Type B pancreatic cell (in vitro differentiated cells): ENCODE measurements at regions not wholly inside any gene's neighbourhood (a gene's known extent, or its start where the extent isn't known, plus 50 kb on each side); places are given as distances from the start of the nearest gene placed in this dataset.
"Not testable (repeated sequence)": the region's sequence is repeated elsewhere in the genome, so short reads cannot be mapped to it uniquely, and the experiment has no call there.

ENCODE experiments used
- DNase-seq: peaks from one replicate; pipeline ENCODE4 v3.0.0; 2021; ENCODE audit warnings: mixed read lengths; ENCODE audit not compliant: unreplicated experiment; ENCODE audit errors: extremely low spot score
- H3K27ac Mint-ChIP-seq: 2 replicates; pipeline ENCODE4 v1.8.0; 2021; ENCODE audit warnings: mild to moderate bottlenecking, mixed read lengths
- H3K27me3 Mint-ChIP-seq: 2 replicates; pipeline ENCODE4 v1.8.0; 2021; ENCODE audit warnings: mixed read lengths
- H3K36me3 Mint-ChIP-seq: 2 replicates; pipeline ENCODE4 v1.8.0; 2021; ENCODE audit warnings: mixed read lengths
- H3K4me1 Mint-ChIP-seq: one replicate; pipeline ENCODE4 v1.8.0; 2021; ENCODE audit warnings: mixed read lengths; ENCODE audit not compliant: unreplicated experiment
- H3K4me3 Mint-ChIP-seq: 2 replicates; pipeline ENCODE4 v1.8.0; 2021; ENCODE audit warnings: mild to moderate bottlenecking, mixed read lengths
- H3K9me3 Mint-ChIP-seq: 2 replicates; pipeline ENCODE4 v1.8.0; 2021; ENCODE audit warnings: mixed read lengths
- TF ChIP-seq, protein P1 (sequence below): fragments of 200-600 bp; sonication (generic); conservative IDR thresholded peaks from 2 replicates; pipeline ENCODE4 v1.5.0; 2021; ENCODE audit warnings: antibody characterized with exemption, mild to moderate bottlenecking

DNA sequence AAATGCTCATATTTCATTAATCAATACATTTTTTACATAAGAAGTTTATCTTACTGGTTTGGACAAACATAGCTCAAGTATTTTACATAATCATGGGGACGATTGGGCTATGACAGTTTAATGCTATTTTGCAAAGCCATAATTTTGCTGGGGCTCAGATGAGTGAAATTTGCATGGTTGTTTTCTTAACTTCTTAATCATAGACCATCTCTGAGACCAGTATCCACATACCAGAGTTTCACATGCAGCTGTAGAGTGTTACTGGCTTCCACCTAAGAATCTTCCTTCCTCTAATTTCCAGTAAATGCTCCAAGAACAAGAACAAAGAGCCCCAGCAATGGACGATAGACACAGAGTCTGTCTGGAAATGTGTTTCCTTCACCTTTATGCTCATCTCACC is 303.0 kb upstream of the TMEM132C start:
- no peak overlapping the region for H3K27ac Mint-ChIP-seq
- peaks cover 10% of the 10 kb centered on the region for H3K9me3 Mint-ChIP-seq
- no peaks in the 10 kb centered on the region for H3K36me3 Mint-ChIP-seq

DNA sequence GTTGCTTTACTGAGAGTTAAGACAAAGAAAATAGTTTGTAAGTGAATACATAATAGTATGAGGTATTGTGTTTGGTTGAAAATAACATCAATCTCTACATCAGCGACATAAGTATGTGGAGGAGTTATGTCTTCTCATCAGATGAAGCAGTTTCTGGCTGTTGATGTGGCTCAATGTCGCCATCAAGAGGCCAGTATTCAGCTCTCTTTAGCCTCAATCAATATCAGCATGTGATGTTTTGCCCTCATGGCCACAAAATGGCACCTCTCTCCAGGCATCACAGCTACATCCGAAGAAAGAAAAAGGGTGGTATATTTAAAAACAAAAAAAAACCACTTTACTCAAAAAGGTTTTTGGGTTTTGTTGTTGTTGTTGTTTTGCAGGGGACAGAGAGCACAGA is 302.3 kb upstream of the TMEM132C start:
- TF ChIP-seq, protein P1, sequence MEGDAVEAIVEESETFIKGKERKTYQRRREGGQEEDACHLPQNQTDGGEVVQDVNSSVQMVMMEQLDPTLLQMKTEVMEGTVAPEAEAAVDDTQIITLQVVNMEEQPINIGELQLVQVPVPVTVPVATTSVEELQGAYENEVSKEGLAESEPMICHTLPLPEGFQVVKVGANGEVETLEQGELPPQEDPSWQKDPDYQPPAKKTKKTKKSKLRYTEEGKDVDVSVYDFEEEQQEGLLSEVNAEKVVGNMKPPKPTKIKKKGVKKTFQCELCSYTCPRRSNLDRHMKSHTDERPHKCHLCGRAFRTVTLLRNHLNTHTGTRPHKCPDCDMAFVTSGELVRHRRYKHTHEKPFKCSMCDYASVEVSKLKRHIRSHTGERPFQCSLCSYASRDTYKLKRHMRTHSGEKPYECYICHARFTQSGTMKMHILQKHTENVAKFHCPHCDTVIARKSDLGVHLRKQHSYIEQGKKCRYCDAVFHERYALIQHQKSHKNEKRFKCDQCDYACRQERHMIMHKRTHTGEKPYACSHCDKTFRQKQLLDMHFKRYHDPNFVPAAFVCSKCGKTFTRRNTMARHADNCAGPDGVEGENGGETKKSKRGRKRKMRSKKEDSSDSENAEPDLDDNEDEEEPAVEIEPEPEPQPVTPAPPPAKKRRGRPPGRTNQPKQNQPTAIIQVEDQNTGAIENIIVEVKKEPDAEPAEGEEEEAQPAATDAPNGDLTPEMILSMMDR = peak; percentile 45
- Mint-ChIP-seq H3K27ac (no peak overlapping the region), H3K4me1 (no peaks in the 10 kb centered on the region), H3K4me3 (no peak overlapping the region), H3K36me3 (no peaks in the 10 kb centered on the region), H3K9me3 (peaks cover 10% of the 10 kb centered on the region), H3K27me3 (no peaks in the 10 kb centered on the region)
- no peak for DNase-seq

More for the DNA sequence above, 303.0 kb upstream of the TMEM132C start:
- TF ChIP-seq, protein P1 = no peak
- Mint-ChIP-seq H3K4me1 (no peaks in the 10 kb centered on the region), H3K4me3 (no peak overlapping the region), H3K27me3 (no peaks in the 10 kb centered on the region)
- no peak for DNase-seq

DNA sequence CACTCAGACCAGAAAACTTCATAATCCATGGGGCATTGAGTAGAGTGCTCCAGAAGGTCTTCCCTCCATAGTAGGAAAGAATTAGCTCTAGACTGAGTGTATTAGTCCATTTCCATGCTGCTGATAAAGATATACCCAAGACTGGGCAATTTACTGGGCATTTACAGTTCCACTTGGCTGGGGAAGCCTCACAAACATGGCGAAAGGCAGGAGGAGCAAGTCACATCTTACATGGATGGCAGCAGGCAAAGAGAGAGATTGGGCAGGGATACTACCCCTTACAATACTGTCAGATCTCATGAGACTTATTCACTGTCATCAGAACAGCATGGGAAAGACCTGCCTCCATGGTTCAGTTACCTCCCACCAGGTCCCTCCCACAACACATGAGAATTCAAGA is 300.6 kb upstream of the TMEM132C start:
- H3K27ac Mint-ChIP-seq = no peak overlapping the region
- H3K27me3 Mint-ChIP-seq = no peaks in the 10 kb centered on the region
- H3K4me1 Mint-ChIP-seq = peaks cover 2% of the 10 kb centered on the region
- H3K36me3 Mint-ChIP-seq = no peaks in the 10 kb centered on the region
- peaks cover 10% of the 10 kb centered on the region for H3K9me3 Mint-ChIP-seq
- DNase-seq = no peak
- TF ChIP-seq, protein P1 = no peak
- no peak overlapping the region for H3K4me3 Mint-ChIP-seq

DNA sequence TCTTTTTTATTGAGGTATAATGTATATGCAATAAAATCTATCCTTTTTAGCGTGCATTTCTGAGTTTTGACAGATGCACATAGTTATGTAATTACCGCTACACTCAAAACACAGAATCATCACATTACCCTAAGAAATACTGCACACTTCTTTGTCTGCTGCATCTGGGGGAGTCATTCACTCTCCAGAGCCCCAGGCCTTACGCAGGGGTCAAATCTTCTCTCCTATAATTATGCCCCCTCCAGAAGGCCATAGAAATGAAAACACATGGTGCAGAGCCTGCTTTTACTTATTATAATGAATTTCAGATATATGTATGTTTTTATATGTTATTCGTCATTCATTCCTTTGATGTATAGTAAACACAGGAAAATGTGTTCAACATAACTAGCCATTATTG is 296.5 kb upstream of the TMEM132C start:
- no peak for DNase-seq
- H3K9me3 Mint-ChIP-seq = peaks cover 18% of the 10 kb centered on the region
- TF ChIP-seq, protein P1 = no peak
- no peak overlapping the region for H3K4me3 Mint-ChIP-seq
- peaks cover 8% of the 10 kb centered on the region for H3K4me1 Mint-ChIP-seq
- no peaks in the 10 kb centered on the region for H3K36me3 Mint-ChIP-seq
- no peak overlapping the region for H3K27ac Mint-ChIP-seq
- no peaks in the 10 kb centered on the region for H3K27me3 Mint-ChIP-seq

DNA sequence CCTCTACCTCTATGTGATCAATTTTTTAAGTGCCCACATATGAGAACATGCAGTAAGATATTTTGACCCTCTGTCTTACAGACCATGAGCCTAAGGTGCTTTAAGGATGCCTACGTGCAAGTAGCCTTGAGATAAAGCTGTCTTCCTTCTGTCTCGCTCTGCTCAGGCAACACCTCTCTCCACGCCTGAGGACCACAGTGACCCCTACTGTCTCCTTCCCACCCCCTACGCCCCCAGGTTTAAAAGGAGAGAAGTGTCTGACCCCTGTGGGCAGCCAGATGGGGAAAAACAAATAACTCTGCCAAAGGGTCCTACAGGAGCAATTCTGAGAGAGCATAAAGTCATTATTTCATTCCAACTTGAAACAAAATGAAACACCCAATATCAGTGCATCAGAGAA is 286.4 kb upstream of the TMEM132C start:
- Mint-ChIP-seq H3K27me3 (peaks cover 10% of the 10 kb centered on the region), H3K4me3 (no peak overlapping the region), H3K36me3 (peaks cover 9% of the 10 kb centered on the region), H3K9me3 (no peaks in the 10 kb centered on the region), H3K27ac (no peak overlapping the region), H3K4me1 (peaks cover 11% of the 10 kb centered on the region)
- no peak for DNase-seq
- TF ChIP-seq, protein P1 = no peak

DNA sequence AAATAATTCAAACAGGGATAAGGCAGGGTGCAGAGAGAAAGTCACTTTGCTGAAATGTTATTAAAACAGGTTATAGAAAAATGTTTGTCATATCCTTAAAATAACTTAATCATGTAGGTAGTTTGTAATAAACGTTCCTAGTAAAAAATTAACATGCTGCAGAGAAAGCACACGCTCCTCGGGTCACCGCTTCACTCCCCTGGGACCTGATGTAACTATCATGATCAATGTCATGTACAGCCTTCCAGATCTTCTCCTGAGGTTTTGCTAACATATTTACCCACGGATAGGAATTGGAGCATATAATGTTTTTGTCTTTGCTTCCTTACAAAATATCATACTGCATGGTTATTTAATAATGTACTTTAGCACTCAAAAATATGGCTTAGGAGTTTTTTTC is 285.1 kb upstream of the TMEM132C start:
- H3K27ac Mint-ChIP-seq = no peak overlapping the region
- DNase-seq = no peak
- peaks cover 16% of the 10 kb centered on the region for H3K4me1 Mint-ChIP-seq
- no peaks in the 10 kb centered on the region for H3K9me3 Mint-ChIP-seq
- TF ChIP-seq, protein P1 = no peak
- no peak overlapping the region for H3K4me3 Mint-ChIP-seq
- peaks cover 7% of the 10 kb centered on the region for H3K36me3 Mint-ChIP-seq
- H3K27me3 Mint-ChIP-seq = peaks cover 7% of the 10 kb centered on the region

DNA sequence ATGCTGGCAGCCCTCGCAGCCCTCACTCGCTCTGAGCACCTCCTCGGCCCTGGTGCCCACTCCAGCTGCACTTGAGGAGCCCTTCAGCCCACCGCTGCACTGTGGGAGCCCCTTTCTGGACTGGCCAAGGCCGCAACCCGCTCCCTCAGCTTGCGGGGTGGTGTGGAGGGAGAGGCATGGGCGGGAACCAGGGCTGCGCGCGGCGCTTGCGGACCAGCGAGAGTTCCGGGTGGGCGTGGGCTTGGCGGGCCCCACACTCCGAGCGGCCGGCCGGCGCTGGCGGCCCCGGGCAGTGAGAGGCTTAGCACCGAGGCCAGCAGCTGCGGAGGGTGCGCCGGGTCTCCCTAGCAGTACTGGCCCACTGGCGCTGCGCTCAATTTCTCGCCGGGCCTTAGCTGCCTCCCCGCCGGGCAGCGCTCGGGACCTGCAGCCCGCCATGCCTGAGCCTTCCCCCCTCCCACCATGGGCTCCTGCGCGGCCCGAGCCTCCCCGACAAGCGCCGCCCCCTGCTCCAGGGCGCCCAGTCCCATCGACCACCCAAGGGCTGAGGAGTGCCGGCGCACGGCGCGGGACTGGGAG is 283.7 kb upstream of the TMEM132C start:
- H3K9me3 Mint-ChIP-seq, H3K27me3 Mint-ChIP-seq, H3K4me3 Mint-ChIP-seq, DNase-seq, H3K36me3 Mint-ChIP-seq, H3K27ac Mint-ChIP-seq: not testable (repeated sequence)
- peaks cover 27% of the 10 kb centered on the region for H3K4me1 Mint-ChIP-seq
